ENCODE measurements at regions not wholly inside any gene's neighbourhood (a gene's known extent, or its start where the extent isn't known, plus 50 kb on each side); places are given as distances from the start of the nearest gene placed in this dataset.

DNA sequence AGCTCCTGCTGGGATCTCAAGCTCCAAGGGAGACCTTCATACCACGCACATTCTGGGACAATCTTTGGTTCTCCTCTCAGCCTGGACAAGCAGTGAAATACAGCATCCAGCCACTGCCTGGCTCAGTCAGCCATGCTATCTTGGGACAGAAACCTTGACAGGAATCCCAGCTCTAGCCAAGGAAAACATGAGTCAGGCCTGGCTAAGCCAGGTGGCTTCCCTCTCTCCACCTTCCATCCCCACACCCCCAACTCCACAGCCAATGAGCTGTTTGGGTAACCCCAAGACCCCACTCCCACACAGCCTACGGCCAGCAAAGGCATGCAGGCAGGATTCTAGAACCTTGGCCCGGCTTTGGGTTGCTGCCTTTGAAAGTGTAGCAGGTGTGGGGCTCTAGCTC, 64.9 kb downstream of the MCFD2 start:
- no peaks in the 10 kb centered on the region for H3K27me3 ChIP-seq
- no peak overlapping the region for H3K4me3 ChIP-seq
- H3K36me3 ChIP-seq: no peaks in the 10 kb centered on the region; the same call in 1 of the 2 replicates
- peak; percentile 84 for DNase-seq
- peaks cover 10% of the 10 kb centered on the region; the same call in 1 of the 2 replicates for H3K9me3 ChIP-seq

DNA sequence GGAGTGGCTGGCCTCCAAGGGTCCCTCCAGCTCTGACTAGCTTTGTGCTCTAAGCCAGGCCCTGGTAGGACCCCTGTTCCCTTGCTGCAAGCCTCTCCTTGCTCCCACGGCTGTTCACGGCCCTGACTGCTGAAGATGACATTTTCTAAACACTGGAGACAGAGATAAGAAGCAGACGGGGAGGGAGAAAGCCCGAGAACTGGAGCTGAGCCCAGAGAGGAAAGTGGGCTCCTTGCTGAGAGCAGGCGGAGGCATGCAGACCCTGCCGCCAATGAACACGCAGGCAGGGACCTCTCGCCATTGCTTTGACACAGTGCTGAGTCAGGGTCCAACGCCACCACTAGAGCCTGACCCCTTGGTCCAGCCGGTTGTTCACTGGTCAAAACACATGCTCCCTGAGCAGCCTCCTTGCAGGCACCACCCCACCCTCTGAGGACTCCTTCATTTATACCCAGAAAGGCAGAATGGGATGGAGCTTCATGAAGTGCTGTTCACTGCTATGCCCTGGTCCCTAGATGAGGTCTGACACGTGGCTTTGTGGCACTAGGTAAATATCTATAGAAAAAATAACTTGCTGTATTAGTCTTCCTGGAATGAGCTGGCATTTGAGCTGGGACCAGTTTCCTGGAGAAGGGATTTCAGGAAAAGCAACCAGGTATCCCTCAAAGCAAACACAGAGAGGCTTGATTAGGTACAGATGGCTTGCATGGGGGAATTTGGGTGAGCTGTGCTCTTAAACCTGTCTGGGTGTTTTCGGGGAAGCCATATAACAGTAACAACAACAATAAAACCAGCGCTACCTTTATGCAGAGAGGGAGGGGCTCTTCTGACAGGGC, 65.7 kb downstream of the MCFD2 start:
- H3K27me3 ChIP-seq: no peaks in the 10 kb centered on the region
- H3K36me3 ChIP-seq: no peaks in the 10 kb centered on the region; the same call in 1 of the 2 replicates
- H3K4me3 ChIP-seq: no peak overlapping the region
- peaks cover 10% of the 10 kb centered on the region; the same call in 1 of the 2 replicates for H3K9me3 ChIP-seq
- DNase-seq: no peak

DNA sequence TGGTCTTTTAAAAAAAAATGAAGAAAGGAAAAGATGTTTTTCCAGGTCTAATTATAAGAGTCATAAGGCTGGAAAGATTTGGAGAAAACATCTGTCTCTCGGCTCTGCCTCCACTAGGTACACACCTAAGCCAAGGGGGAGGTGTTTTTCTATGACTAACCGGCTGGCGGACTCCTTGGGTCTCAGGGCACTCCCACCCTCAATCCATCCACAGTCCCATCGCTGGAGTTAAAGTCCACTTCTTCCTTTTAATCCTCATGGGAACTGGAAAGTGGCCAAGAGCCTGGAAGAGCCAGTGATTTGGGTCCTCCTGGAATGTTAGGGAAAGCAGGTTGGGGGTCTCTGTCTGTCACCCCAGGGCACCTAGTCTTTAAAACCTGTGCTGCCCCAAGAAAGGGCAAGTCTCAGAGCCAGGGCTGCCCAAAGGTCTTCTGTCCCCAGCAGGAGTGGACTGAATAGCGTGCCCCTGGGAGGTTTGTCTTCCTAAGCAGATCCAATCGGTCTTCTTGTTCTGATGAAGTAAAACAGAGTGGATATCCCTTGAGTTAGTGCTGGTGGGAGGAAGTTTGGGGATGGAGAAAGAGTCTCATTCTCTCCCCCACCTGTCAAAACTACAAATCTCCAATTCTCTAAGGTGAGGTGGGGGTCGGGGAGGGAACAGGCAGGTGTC, 66.4 kb downstream of the MCFD2 start:
- H3K9me3 ChIP-seq: peaks cover 7% of the 10 kb centered on the region; the same call in 1 of the 2 replicates
- no peaks in the 10 kb centered on the region for H3K27me3 ChIP-seq
- H3K4me3 ChIP-seq: no peak overlapping the region
- no peak for DNase-seq
- no peaks in the 10 kb centered on the region for H3K36me3 ChIP-seq

DNA sequence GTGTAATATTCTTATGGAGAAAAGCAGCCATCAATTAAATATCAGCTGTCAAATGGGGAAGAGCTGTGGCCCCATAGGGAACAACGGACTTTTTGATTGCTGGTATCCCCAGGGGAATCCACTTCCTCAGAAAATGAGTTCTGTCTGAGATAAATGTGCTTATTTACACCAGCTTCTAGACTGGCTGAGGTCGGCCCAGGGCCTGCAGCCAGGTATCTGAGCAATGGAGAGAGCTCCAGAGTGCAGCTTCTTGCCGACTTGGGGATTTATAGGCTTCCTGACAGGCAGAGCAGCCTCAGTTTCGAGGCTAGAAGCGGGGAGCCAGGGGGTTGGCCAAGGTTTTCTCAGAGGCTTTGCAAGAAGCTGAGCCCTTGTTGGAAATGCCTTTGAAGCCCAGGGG, 67.2 kb downstream of the MCFD2 start:
- Histone ChIP-seq H3K27me3 (no peaks in the 10 kb centered on the region), H3K36me3 (no peaks in the 10 kb centered on the region), H3K4me3 (no peak overlapping the region), H3K9me3 (peaks cover 1% of the 10 kb centered on the region; the same call in 1 of the 2 replicates)
- DNase-seq: peak; percentile 59

DNA sequence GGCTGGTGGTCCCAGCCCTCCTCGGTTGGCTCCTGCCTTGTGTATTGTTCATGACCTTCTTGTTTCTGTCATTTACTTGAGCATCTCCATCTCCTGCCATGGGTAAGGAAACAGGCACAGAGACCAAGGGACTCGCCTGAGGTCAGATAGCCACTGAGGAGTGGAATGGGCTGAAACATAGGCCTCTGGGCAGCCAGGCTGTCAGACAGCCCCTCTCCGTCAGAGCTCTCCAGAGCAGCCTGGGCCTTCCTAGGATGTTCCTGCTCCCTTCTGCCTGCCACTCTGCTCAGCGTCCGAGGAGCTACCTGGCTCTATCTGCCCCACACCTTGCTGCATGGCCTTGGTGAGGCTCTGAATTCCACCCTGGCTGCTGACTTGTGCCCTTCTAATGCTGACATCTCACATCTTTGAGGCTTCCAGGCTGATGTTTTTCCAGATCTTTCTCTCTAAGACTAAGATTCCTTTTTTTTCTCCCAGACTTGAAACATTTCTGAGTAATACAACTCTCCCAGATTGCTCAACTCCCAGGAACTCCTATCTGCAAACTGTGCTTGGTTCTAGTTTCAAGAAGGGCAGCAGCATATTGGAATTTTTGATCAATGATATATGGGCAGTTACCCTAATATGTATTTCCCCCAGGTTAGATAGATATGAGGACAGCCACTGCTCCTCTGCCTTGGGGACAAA, 67.7 kb downstream of the MCFD2 start:
- no peak for DNase-seq
- Histone ChIP-seq H3K36me3 (no peaks in the 10 kb centered on the region), H3K27me3 (no peaks in the 10 kb centered on the region), H3K4me3 (no peak overlapping the region), H3K9me3 (no peaks in the 10 kb centered on the region)

DNA sequence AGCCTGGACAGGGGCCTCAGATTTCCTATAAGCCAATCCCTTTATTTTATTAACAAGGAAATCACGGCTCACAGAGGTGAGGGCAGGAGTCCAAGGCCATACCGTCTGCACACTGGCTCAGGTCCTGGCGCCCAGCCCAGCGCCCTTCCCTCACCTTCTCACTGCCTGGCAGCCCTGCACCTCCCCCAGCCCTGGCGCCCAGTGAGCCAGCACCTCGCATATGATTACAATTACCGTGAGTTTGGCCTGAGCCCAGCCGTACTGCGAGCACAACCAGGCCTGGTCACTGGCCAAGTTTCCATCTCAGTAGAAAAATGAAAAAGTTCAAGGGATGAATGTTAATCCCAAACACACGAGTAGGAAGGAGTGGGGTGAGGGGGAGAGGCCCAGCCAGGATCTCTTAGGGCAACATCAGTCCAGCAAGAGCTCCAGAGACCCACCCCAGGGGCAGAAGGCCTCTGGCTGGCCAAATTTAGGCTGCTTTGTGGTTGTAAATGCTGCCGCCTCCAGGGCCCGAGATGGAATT, 68.4 kb downstream of the MCFD2 start:
- DNase-seq: peak; percentile 96
- Histone ChIP-seq H3K27me3 (no peaks in the 10 kb centered on the region), H3K9me3 (no peaks in the 10 kb centered on the region), H3K4me3 (no peak overlapping the region), H3K36me3 (no peaks in the 10 kb centered on the region)

DNA sequence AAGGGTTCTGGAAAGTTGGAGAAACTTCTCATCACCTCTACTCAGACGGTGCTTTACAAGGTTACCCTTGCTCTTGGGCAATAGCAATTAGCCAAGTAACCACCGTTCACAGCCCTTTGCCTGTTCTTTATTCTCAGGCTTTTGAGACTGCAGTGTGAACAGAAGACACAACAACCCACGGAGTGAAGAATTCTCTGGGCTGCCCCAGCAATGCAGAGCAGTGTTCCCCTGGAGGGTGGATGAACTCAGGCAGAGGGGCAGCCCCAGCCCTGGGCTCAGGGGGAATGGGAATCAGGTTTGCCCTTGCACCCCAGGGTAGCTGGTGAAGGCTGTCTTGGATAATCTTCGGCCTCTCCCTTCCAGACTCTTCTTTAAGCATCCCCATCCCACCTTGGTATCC, 69.1 kb downstream of the MCFD2 start:
- Histone ChIP-seq H3K9me3 (no peaks in the 10 kb centered on the region), H3K36me3 (no peaks in the 10 kb centered on the region), H3K27me3 (no peaks in the 10 kb centered on the region), H3K4me3 (no peak overlapping the region)
- DNase-seq: no peak

DNA sequence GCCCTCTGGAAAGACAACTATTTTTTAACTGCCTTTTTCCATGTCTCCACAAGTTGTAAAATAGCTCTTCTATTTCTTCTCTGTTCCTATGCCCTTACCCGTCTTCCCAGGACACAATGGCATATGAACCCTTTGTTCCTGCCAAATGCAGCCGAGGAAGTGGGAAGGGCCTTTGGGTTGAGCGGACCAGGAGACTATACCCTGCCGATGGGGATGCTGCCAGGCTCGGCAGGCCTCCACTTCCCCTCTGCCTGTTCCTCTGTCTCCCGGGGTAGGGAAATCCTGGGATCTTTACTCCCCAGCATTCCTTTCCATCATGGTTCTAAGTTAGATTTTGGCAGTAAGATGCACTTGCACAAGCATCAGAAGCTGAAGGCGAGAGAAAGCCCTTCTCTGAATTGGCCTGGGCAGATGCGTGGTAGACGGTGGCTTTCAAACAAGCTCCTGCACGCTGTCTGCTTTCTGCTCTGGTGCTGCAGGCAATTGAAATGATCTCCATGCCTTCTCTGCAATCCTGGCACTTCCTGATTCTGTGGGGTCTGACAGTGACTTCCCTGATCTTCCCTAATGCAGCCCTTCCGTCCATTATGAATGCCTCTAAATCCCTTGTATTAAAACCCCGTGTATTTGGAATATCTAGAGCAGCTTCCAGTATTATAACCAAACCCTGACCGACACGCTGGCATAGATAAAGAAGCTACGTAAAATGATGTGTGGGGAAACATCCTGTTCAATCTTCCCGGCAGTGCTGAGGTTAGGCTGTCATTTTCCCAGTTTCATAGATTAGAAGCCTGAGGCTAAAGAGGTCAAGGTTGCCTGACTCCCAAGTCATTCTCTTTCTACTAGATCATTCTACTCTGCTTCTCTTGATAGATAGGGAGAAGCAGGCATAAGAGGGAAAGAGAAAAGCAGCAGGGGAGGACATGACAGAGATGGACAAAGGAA, 69.8 kb downstream of the MCFD2 start:
- DNase-seq: no peak

DNA sequence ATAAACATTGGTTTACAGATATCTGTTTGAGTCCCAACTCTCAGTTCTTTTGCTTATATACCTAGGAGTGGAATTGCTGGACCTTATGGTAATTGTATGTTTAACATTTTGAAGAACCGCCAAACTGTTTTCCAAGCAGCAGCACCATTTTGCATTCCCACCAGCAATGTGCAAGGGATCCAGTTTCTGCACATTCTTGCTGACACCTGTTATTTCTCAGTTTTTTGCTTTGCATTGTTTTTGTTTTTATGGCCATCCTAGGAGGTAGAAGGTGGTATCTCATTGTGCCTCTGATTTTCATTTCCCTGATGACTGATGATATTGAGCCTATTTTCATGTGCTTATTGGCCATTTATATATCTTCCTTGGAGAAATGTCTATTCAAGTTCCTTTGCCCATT, 71.2 kb downstream of the MCFD2 start:
- no peaks in the 10 kb centered on the region for H3K9me3 ChIP-seq
- H3K4me3 ChIP-seq: no peak overlapping the region
- DNase-seq: no peak
- H3K36me3 ChIP-seq: no peaks in the 10 kb centered on the region
- H3K27me3 ChIP-seq: no peaks in the 10 kb centered on the region

More for the DNA sequence above, 69.8 kb downstream of the MCFD2 start:
- Histone ChIP-seq H3K9me3 (no peaks in the 10 kb centered on the region), H3K27me3 (no peaks in the 10 kb centered on the region), H3K4me3 (no peak overlapping the region), H3K36me3 (no peaks in the 10 kb centered on the region)

DNA sequence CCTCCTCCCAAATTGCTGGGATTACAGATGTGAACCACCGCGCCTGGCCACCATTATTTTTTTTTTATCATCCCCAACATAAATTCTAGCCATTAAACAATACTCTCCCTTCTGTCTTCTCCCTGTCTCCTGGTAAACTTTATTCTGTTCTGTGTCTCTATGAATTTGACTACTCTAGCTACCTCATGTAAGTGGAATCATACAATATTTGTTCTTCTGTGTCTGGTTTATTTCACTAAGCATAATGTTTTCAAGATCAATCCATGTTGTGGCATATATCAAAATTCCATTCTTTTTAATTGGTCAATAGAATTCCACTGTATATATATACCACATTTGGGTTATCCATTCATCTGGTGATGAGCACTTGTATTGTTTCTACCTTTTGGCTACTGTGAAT, 71.6 kb downstream of the MCFD2 start:
- Histone ChIP-seq H3K27me3 (no peaks in the 10 kb centered on the region), H3K36me3 (no peaks in the 10 kb centered on the region), H3K4me3 (no peak overlapping the region), H3K9me3 (no peaks in the 10 kb centered on the region)
- DNase-seq: no peak

DNA sequence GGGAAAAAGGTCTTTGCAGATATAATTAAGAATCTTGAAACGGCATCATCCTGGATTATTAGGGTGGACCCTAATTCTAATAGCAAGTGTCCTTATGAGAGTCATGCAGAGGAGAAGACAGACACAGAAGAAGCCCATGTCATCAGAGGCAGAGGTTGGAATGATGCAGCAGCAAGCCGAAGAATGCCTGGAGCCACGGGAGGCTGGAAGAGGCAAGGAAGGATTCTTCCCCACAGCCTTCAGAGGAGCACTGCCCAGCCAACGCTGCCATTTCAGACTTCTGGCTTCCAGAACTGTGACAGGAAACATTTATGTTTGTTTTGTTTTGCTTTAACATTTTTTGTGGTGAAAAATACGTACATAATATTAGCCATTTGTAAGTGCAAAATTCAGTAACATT, 72.3 kb downstream of the MCFD2 start:
- Histone ChIP-seq H3K4me3 (no peak overlapping the region), H3K27me3 (no peaks in the 10 kb centered on the region), H3K9me3 (no peaks in the 10 kb centered on the region), H3K36me3 (no peaks in the 10 kb centered on the region)
- no peak for DNase-seq

DNA sequence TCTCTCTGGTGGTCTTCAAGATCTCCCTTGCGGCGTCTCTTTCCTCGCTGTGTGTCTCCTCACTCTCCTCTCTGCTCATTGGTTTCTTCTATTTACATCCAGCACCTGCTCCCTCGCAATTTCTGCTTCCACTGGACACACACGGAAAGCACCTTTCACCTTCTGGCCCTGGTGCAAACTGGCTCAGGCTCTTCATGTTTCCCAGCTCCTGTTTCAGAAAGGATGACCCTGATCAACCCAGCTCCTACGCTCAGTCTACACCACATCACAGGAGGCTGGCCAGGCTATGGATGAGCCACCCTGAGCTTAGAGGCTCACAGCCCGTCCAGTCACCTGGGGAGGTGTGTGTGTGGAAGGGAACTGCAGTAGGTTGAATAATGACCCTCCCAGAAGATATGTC, 72.7 kb downstream of the MCFD2 start:
- Histone ChIP-seq H3K9me3 (no peaks in the 10 kb centered on the region), H3K36me3 (no peaks in the 10 kb centered on the region), H3K4me3 (no peak overlapping the region), H3K27me3 (no peaks in the 10 kb centered on the region)
- DNase-seq: no peak

DNA sequence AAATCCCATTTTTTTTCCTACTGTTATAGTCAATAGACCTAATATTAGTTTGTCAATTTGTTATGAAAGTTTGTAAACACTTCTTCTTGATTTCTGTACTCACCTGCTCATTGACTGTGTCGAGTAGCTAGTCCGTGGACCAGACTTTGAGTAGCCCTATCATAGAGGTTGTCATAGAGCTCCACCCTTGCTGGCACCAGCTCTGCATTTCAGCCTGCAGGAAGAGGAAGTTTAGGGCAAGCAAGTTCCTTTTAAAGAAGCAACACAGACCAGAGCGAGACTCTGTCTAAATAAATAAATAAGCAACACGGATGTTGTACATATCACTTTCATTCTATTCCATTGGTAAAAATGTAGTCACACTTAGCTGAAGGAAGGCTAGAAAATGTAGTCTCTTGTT, 74.0 kb downstream of the MCFD2 start:
- DNase-seq: no peak
- no peaks in the 10 kb centered on the region for H3K9me3 ChIP-seq
- no peaks in the 10 kb centered on the region for H3K27me3 ChIP-seq
- H3K4me3 ChIP-seq: no peak overlapping the region
- H3K36me3 ChIP-seq: no peaks in the 10 kb centered on the region

DNA sequence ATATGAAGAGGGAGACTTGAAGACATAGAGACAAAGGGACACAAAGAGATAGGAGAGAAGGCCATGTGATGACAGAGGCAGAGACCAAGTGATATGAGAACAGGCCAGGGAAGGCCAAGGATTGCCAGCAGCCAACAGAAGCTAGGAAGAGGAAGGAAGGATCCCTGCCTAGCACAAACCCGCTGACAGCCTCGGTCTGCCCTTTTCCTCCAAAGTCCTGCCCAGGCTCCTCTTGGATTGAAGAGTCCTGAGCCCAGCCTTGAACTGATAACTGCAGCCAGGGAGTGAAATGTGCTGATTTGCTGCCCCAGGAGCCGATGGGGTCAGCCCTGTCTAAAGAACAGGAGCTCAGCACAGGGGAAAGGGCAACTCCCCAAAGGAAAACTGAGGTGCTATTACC, 76.6 kb downstream of the MCFD2 start:
- no peaks in the 10 kb centered on the region for H3K36me3 ChIP-seq
- no peak overlapping the region for H3K4me3 ChIP-seq
- no peaks in the 10 kb centered on the region for H3K27me3 ChIP-seq
- DNase-seq: no peak
- no peaks in the 10 kb centered on the region for H3K9me3 ChIP-seq

DNA sequence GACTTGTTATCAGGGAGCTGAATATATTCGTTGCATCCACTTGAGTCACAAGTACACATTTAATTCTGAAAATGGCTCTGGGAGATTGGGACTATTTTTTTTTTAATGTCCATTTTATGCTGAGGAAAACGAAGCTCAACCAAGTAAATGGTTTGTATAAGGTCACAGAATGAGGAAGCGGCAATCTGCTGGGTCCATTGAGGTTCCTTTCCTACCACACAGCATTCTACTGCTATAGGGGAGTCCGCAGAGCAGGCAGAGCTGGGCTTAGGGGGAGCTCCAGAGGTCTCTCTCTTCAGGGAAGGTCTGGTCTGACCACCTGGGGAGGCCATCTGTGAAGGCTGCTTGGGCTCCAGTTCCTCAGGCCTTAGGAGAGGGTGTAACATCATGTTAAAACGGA, 77.9 kb downstream of the MCFD2 start:
- no peaks in the 10 kb centered on the region for H3K27me3 ChIP-seq
- DNase-seq: no peak
- H3K9me3 ChIP-seq: peaks cover 2% of the 10 kb centered on the region; the same call in 1 of the 2 replicates
- H3K4me3 ChIP-seq: no peak overlapping the region
- H3K36me3 ChIP-seq: no peaks in the 10 kb centered on the region

DNA sequence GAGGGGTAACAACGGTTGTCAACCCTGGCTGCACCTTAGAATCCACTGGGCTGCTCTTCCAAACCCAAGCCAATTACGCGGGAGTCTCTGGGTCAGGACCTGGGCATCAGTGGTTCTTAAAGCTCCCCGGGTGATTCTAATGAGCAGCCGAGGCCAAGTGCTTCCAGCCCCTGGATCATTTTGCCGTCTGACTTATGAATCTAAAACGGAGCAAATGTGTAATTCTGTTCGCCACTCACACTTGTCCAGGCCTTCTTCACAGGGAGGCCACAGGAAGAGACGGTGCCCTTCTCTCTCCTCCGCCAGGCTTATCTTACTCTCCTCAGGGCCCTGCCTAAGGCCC, 78.5 kb downstream of the MCFD2 start:
- Histone ChIP-seq H3K36me3 (no peaks in the 10 kb centered on the region), H3K4me3 (no peak overlapping the region), H3K9me3 (peaks cover 2% of the 10 kb centered on the region; the same call in 1 of the 2 replicates), H3K27me3 (no peaks in the 10 kb centered on the region)
- no peak for DNase-seq
